PC-9 (cell line): ENCODE measurements at regions not wholly inside any gene's neighbourhood (a gene's known extent, or its start where the extent isn't known, plus 50 kb on each side); places are given as distances from the start of the nearest gene placed in this dataset.

Experiments used
- BruUV-seq: library from RNA; stranded (reverse); fragments of 400-500 nt; replicated peaks from 2 replicates; lab custom pipeline; 2021; lab: Mats Ljungman, UMichigan
- CTCF ChIA-PET: fragments of 300-600 bp; sonication (Branson Sonifier 250); formaldehyde crosslinking; loops from one replicate; lab custom pipeline; 2022; ENCODE audit warnings: antibody characterized with exemption; lab: Charles Lee
- POLR2A ChIA-PET: fragments of 300-600 bp; sonication (Branson Sonifier 250); formaldehyde crosslinking; loops from one replicate; lab custom pipeline; 2022; ENCODE audit warnings: antibody characterized with exemption; ENCODE audit not compliant: unreplicated experiment; lab: Charles Lee
- DNase-seq, 2 experiments: peaks; one replicate each; pipeline versions ENCODE4 v3.0.0 to v3.0.0-alpha.2; 2015 to 2022; ENCODE audit warnings: mixed read lengths in 1 of 2
- H2AFZ ChIP-seq: fragments of 200-600 bp; sonication (generic); 2 replicates; pipeline ENCODE4 v1.8.1; 2017; ENCODE audit warnings: antibody characterized with exemption
- H3F3A ChIP-seq: fragments of 200-600 bp; sonication (generic); 2 replicates; pipeline ENCODE4 v1.8.1; 2017; ENCODE audit warnings: antibody characterized with exemption, mild to moderate bottlenecking, low read depth; ENCODE audit not compliant: insufficient read depth
- H3K27ac ChIP-seq: fragments of 200-600 bp; sonication (generic); 2 replicates; pipeline ENCODE4 v1.6.1; 2016; ENCODE audit warnings: mixed run types
- H3K27me3 ChIP-seq: fragments of 200-600 bp; sonication (generic); 2 replicates; pipeline ENCODE4 v1.6.1; 2016; ENCODE audit warnings: low read depth, mixed run types; ENCODE audit not compliant: insufficient read depth
- H3K36me3 ChIP-seq: fragments of 200-600 bp; sonication (generic); 2 replicates; pipeline ENCODE4 v1.6.1; 2016; ENCODE audit warnings: low read depth, mixed run types
- H3K4me1 ChIP-seq: fragments of 200-600 bp; sonication (generic); replicated peaks from 2 replicates; pipeline ENCODE4 v1.6.1; 2016; ENCODE audit warnings: mixed run types; ENCODE audit not compliant: insufficient read depth
- H3K4me2 ChIP-seq: fragments of 200-600 bp; sonication (generic); 2 replicates; pipeline ENCODE4 v1.6.1; 2017; ENCODE audit warnings: mixed run types
- H3K4me3 ChIP-seq: fragments of 200-600 bp; sonication (generic); 2 replicates; pipeline ENCODE4 v1.6.1; 2016; ENCODE audit warnings: mixed run types
- H3K79me2 ChIP-seq: fragments of 200-600 bp; sonication (generic); 2 replicates; pipeline ENCODE4 v1.6.1; 2017; ENCODE audit warnings: low read depth, mixed run types
- H3K9me2 ChIP-seq: fragments of 200-600 bp; sonication (generic); 2 replicates; pipeline ENCODE4 v1.8.1; 2017; ENCODE audit warnings: mild to moderate bottlenecking; ENCODE audit not compliant: insufficient read depth
- H3K9me3 ChIP-seq: fragments of 200-600 bp; sonication (generic); 2 replicates; pipeline ENCODE4 v1.8.1; 2016; ENCODE audit warnings: low read depth; ENCODE audit not compliant: insufficient read depth
- H4K20me1 ChIP-seq: fragments of 200-600 bp; sonication (generic); 2 replicates; pipeline ENCODE4 v1.8.1; 2017; ENCODE audit not compliant: insufficient read depth
- EZH2 ChIP-seq: fragments of 200-600 bp; sonication (generic); IDR thresholded peaks from 2 replicates; pipeline ENCODE4 v1.8.0; 2017; ENCODE audit warnings: antibody characterized with exemption, low read depth
- intact Hi-C: fragments of 100-400 bp; cut with micrococcal nuclease; formaldehyde crosslinking; loops from one replicate; pipeline ENCODE4 v1.10.0; 2022; ENCODE audit not compliant: unreplicated experiment
- TF ChIP-seq, protein P1 (sequence below): fragments of 200-600 bp; sonication (generic); conservative IDR thresholded peaks from 2 replicates; pipeline ENCODE4 v1.6.1; 2017; ENCODE audit warnings: mixed run types, antibody characterized with exemption, mild to moderate bottlenecking, moderate library complexity

- intact Hi-C loops = no loop called here
- H3K27ac ChIP-seq = no peak overlapping the region
- H3K27me3 ChIP-seq = no peaks in the 10 kb centered on the region; the same call in 1 of the 2 replicates
- CTCF ChIA-PET = no interaction called here
- H2AFZ ChIP-seq = no peak overlapping the region
- H3K79me2 ChIP-seq = no peaks in the 10 kb centered on the region
- no peak for TF ChIP-seq EZH2
- TF ChIP-seq, protein P1, sequence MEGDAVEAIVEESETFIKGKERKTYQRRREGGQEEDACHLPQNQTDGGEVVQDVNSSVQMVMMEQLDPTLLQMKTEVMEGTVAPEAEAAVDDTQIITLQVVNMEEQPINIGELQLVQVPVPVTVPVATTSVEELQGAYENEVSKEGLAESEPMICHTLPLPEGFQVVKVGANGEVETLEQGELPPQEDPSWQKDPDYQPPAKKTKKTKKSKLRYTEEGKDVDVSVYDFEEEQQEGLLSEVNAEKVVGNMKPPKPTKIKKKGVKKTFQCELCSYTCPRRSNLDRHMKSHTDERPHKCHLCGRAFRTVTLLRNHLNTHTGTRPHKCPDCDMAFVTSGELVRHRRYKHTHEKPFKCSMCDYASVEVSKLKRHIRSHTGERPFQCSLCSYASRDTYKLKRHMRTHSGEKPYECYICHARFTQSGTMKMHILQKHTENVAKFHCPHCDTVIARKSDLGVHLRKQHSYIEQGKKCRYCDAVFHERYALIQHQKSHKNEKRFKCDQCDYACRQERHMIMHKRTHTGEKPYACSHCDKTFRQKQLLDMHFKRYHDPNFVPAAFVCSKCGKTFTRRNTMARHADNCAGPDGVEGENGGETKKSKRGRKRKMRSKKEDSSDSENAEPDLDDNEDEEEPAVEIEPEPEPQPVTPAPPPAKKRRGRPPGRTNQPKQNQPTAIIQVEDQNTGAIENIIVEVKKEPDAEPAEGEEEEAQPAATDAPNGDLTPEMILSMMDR = no peak
- H3K36me3 ChIP-seq = no peaks in the 10 kb centered on the region
- H4K20me1 ChIP-seq = no peaks in the 10 kb centered on the region
- no peak overlapping the region for H3K4me3 ChIP-seq
- no peaks in the 10 kb centered on the region for H3K9me2 ChIP-seq
- no peaks in the 10 kb centered on the region for H3K4me1 ChIP-seq
- BruUV-seq = no TSS peak
- no peaks in the 10 kb centered on the region for H3F3A ChIP-seq
- no peaks in the 10 kb centered on the region for H3K9me3 ChIP-seq
- no peak for DNase-seq
- POLR2A ChIA-PET = no interaction called here
- no peak overlapping the region for H3K4me2 ChIP-seq
Measured at GRCh38 chr17:15012351-15012980, 252.7 kb downstream of the PMP22 start.

DNA sequence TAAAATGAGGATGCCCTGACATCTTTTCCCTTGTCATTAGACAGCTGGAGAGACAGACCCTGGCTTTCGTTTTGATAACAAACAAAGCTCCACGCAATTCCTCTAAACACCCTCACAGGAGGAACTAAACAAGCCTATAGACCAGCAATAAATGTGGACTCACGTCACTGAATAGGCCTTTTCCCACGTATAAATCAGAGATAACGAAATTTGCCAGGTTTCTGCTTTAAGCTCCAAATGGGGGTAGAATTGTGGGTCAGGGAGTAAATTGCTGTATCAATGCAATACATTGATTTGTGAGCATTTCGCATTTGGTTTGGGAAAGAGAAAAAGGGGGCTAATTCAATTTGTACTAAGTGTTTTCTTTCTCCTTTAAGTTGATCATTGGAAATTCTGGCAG lies 256.0 kb downstream of the PMP22 start:
- H3K4me2 ChIP-seq = no peak overlapping the region
- no peak for DNase-seq
- ChIA-PET CTCF (no interaction called here), POLR2A (no interaction called here)
- H3K4me3 ChIP-seq = no peak overlapping the region
- BruUV-seq = no TSS peak
- H3F3A ChIP-seq = no peaks in the 10 kb centered on the region
- TF ChIP-seq, protein P1 = no peak
- no peak overlapping the region for H3K27ac ChIP-seq
- no peaks in the 10 kb centered on the region for H4K20me1 ChIP-seq
- intact Hi-C loops = no loop called here
- H3K36me3 ChIP-seq = no peaks in the 10 kb centered on the region
- H2AFZ ChIP-seq = no peak overlapping the region
- no peaks in the 10 kb centered on the region for H3K9me2 ChIP-seq
- H3K79me2 ChIP-seq = no peaks in the 10 kb centered on the region
- no peaks in the 10 kb centered on the region for H3K9me3 ChIP-seq
- no peaks in the 10 kb centered on the region for H3K27me3 ChIP-seq
- H3K4me1 ChIP-seq = no peaks in the 10 kb centered on the region

GRCh38 chr17:15007147-15007553 lies 258.0 kb downstream of the PMP22 start:
- intact Hi-C loops = no loop called here
- CTCF ChIA-PET = no interaction called here
- Histone ChIP-seq H3K27ac (no peak overlapping the region), H3K4me2 (no peak overlapping the region), H3K36me3 (no peaks in the 10 kb centered on the region), H3K9me3 (no peaks in the 10 kb centered on the region), H3K79me2 (no peaks in the 10 kb centered on the region), H3K4me1 (no peaks in the 10 kb centered on the region), H3F3A (no peaks in the 10 kb centered on the region), H2AFZ (no peak overlapping the region), H3K4me3 (no peak overlapping the region), H3K27me3 (no peaks in the 10 kb centered on the region), H3K9me2 (no peaks in the 10 kb centered on the region), H4K20me1 (no peaks in the 10 kb centered on the region)
- no TSS peak for BruUV-seq
- POLR2A ChIA-PET = no interaction called here
- no peak for DNase-seq
- TF ChIP-seq, protein P1 = no peak
- TF ChIP-seq EZH2 = no peak
